Neural progenitor cell (in vitro differentiated cells): ENCODE measurements at regions not wholly inside any gene's neighbourhood (a gene's known extent, or its start where the extent isn't known, plus 50 kb on each side); places are given as distances from the start of the nearest gene placed in this dataset.

ENCODE experiments used
- DNase-seq: peaks from one replicate; pipeline ENCODE4 v3.0.0-alpha.2; 2016; ENCODE audit warnings: low spot score
- H2AFZ ChIP-seq: fragments of 200-600 bp; sonication (generic); replicated peaks from 2 replicates; pipeline ENCODE4 v1.6.1; 2016; ENCODE audit warnings: antibody characterized with exemption
- H3F3A ChIP-seq: fragments of 200-600 bp; sonication (generic); 2 replicates; pipeline ENCODE4 v1.6.1; 2016; ENCODE audit warnings: antibody characterized with exemption, low read depth
- H3K27ac ChIP-seq: fragments of 200-600 bp; sonication (generic); 2 replicates; pipeline ENCODE4 v1.5.1; 2016; ENCODE audit warnings: mild to moderate bottlenecking
- H3K27me3 ChIP-seq: fragments of 200-600 bp; sonication (generic); 2 replicates; pipeline ENCODE4 v1.6.1; 2016; ENCODE audit warnings: mild to moderate bottlenecking, moderate library complexity
- H3K36me3 ChIP-seq: fragments of 200-600 bp; sonication (generic); 2 replicates; pipeline ENCODE4 v1.5.1; 2016
- H3K4me1 ChIP-seq: fragments of 200-600 bp; sonication (generic); 2 replicates; pipeline ENCODE4 v1.6.1; 2016; ENCODE audit warnings: mixed run types
- H3K4me2 ChIP-seq: fragments of 200-600 bp; sonication (generic); 2 replicates; pipeline ENCODE4 v1.6.1; 2016
- H3K4me3 ChIP-seq: fragments of 200-600 bp; sonication (generic); 2 replicates; pipeline ENCODE4 v1.5.1; 2016
- H3K79me2 ChIP-seq: fragments of 200-600 bp; sonication (generic); 2 replicates; pipeline ENCODE4 v1.6.1; 2016; ENCODE audit warnings: low read depth
- H3K9ac ChIP-seq: fragments of 200-600 bp; sonication (generic); 2 replicates; pipeline ENCODE4 v1.6.1; 2016
- H3K9me3 ChIP-seq: fragments of 200-600 bp; sonication (generic); 2 replicates; pipeline ENCODE4 v1.5.1; 2016; ENCODE audit warnings: low read depth
- H4K20me1 ChIP-seq: fragments of 200-600 bp; sonication (generic); 2 replicates; pipeline ENCODE4 v1.6.1; 2016; ENCODE audit warnings: low read depth
- H3K27ac Mint-ChIP-seq: 3 replicates; pipeline ENCODE4 v1.8.0; 2021; ENCODE audit warnings: mixed read lengths
- H3K27me3 Mint-ChIP-seq: 2 replicates; pipeline ENCODE4 v1.8.0; 2022; ENCODE audit warnings: low read depth, mild to moderate bottlenecking, inconsistent platforms, moderate library complexity, mixed read lengths; ENCODE audit not compliant: insufficient read depth
- H3K36me3 Mint-ChIP-seq: 3 replicates; pipeline ENCODE4 v1.8.0; 2021; ENCODE audit warnings: mixed read lengths
- H3K4me1 Mint-ChIP-seq: 3 replicates; pipeline ENCODE4 v1.8.0; 2021; ENCODE audit warnings: mixed read lengths
- H3K4me3 Mint-ChIP-seq: 3 replicates; pipeline ENCODE4 v1.8.0; 2021; ENCODE audit warnings: mild to moderate bottlenecking, moderate library complexity, mixed read lengths
- H3K9me3 Mint-ChIP-seq: 3 replicates; pipeline ENCODE4 v1.8.0; 2020; ENCODE audit warnings: mixed read lengths
- EZH2 ChIP-seq: fragments of 200-600 bp; sonication (generic); IDR thresholded peaks from 2 replicates; pipeline ENCODE4 v1.6.1; 2017; ENCODE audit warnings: antibody characterized with exemption, mild to moderate bottlenecking, moderate library complexity
- EZH2phosphoT487 ChIP-seq: fragments of 200-600 bp; sonication (generic); IDR thresholded peaks from 2 replicates; pipeline ENCODE4 v1.6.1; 2017; ENCODE audit warnings: antibody characterized with exemption
- TF ChIP-seq, protein P1 (sequence below): fragments of 200-600 bp; sonication (generic); IDR thresholded peaks from 2 replicates; pipeline ENCODE4 v1.5.1; 2017; ENCODE audit warnings: antibody characterized with exemption, mild to moderate bottlenecking

DNA sequence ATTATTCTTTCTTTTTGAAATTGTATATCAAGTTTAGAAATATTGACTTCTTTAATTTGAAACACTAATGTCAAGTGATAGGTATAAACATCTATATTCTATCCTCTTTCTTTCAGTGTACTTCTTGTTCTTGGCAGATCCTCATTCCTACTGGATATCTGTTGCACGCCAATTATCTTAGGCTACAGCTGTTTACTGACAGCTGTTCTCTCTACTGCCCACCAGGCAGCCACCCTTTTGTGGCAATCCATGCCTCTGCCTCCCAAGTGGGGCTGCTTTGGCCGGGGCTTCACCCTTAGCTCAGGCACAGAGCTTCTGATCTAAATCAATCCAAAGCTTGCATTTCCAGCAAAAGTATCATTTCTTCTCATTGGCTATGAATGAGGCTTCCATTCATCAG is 50.6 kb upstream of the ITSN2 start:
- no peaks in the 10 kb centered on the region for H3K9me3 ChIP-seq
- peak overlapping the region; percentile 26 for H3K4me3 ChIP-seq
- H4K20me1 ChIP-seq = no peaks in the 10 kb centered on the region
- no peak overlapping the region for H3K9ac ChIP-seq
- H3F3A ChIP-seq = peaks cover 33% of the 10 kb centered on the region
- Mint-ChIP-seq H3K4me1 (peaks cover 25% of the 10 kb centered on the region), H3K27me3 (peaks cover 8% of the 10 kb centered on the region), H3K4me3 (peak overlapping the region; percentile 15), H3K27ac (no peak overlapping the region), H3K36me3 (no peaks in the 10 kb centered on the region), H3K9me3 (no peaks in the 10 kb centered on the region)
- TF ChIP-seq EZH2 (no peak), EZH2phosphoT487 (no peak)
- TF ChIP-seq, protein P1, sequence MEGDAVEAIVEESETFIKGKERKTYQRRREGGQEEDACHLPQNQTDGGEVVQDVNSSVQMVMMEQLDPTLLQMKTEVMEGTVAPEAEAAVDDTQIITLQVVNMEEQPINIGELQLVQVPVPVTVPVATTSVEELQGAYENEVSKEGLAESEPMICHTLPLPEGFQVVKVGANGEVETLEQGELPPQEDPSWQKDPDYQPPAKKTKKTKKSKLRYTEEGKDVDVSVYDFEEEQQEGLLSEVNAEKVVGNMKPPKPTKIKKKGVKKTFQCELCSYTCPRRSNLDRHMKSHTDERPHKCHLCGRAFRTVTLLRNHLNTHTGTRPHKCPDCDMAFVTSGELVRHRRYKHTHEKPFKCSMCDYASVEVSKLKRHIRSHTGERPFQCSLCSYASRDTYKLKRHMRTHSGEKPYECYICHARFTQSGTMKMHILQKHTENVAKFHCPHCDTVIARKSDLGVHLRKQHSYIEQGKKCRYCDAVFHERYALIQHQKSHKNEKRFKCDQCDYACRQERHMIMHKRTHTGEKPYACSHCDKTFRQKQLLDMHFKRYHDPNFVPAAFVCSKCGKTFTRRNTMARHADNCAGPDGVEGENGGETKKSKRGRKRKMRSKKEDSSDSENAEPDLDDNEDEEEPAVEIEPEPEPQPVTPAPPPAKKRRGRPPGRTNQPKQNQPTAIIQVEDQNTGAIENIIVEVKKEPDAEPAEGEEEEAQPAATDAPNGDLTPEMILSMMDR = no peak
- peaks cover 33% of the 10 kb centered on the region for H3K4me1 ChIP-seq
- no peaks in the 10 kb centered on the region for H3K79me2 ChIP-seq
- DNase-seq = peak; percentile 52
- H3K36me3 ChIP-seq = no peaks in the 10 kb centered on the region
- no peak overlapping the region for H2AFZ ChIP-seq
- H3K27ac ChIP-seq = peak overlapping the region; percentile 75
- peak overlapping the region; percentile 72 for H3K4me2 ChIP-seq
- H3K27me3 ChIP-seq = no peaks in the 10 kb centered on the region

DNA sequence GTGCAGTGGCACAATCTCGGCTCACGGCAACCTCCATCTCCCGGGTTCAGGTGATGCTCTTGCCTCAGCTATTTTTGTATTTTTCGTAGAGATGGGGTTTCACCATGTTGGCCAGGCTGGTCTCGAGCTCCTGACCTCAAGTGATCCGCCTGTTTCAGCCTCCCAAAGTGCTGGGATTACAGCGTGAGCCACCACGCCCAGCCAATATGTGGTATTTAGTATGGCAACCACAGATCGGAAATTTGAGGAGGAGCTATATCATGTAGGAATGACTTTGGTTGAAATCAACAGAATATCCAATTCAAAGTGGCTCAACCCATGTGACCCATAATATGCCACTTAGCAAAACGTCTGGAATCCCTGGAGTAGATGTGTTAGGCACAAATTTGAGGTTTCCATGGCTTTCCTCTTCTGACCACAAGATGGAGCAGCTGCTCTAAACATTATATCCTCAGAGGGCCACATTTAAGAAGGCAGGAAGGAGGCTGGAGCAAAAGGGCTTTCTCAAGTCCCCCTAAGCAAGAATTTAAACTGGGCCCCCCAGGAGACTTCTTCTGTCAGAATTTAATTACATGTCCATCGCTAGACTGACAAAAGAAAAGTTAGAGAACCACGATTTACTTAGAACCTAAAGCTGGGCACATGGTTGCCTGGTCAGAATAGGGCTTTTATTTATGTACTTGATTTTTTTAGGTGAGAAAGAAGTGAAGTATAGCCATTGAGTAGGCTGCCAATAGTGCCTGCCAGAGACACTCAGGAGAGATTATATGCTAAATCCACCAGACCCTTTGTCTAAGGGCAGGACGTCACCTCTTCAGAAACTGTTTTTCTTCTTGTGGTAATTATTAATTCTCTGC is 49.6 kb upstream of the ITSN2 start:
- Histone ChIP-seq H3K27me3 (no peaks in the 10 kb centered on the region), H3K27ac (no peak overlapping the region), H3K79me2 (no peaks in the 10 kb centered on the region), H4K20me1 (no peaks in the 10 kb centered on the region), H2AFZ (no peak overlapping the region), H3K4me1 (peaks cover 33% of the 10 kb centered on the region), H3K4me3 (peak overlapping the region; percentile 26), H3K9ac (no peak overlapping the region), H3F3A (peaks cover 33% of the 10 kb centered on the region), H3K4me2 (peak overlapping the region; percentile 72), H3K9me3 (no peaks in the 10 kb centered on the region), H3K36me3 (no peaks in the 10 kb centered on the region)
- peaks cover 8% of the 10 kb centered on the region for H3K27me3 Mint-ChIP-seq
- TF ChIP-seq, protein P1 = peak; percentile 92
- no peak for TF ChIP-seq EZH2
- DNase-seq = peak; percentile 81
- H3K36me3 Mint-ChIP-seq = no peaks in the 10 kb centered on the region
- H3K4me3 Mint-ChIP-seq = no peak overlapping the region
- peaks cover 25% of the 10 kb centered on the region for H3K4me1 Mint-ChIP-seq
- no peak overlapping the region for H3K27ac Mint-ChIP-seq
- no peaks in the 10 kb centered on the region for H3K9me3 Mint-ChIP-seq
